GM19240 (cell line): ENCODE measurements at regions not wholly inside any gene's neighbourhood (a gene's known extent, or its start where the extent isn't known, plus 50 kb on each side); places are given as distances from the start of the nearest gene placed in this dataset.

Experiments used
- DNase-seq: peaks from one replicate; pipeline ENCODE4 v3.0.0; 2011; ENCODE audit warnings: low spot score; ENCODE audit not compliant: insufficient read length

GRCh38 chr15:46518381-46518780 lies 883.6 kb downstream of the SQOR start:
- DNase-seq, result no peak

GRCh38 chr15:46523701-46524100 lies 888.9 kb downstream of the SQOR start:
- no peak for DNase-seq

- DNase-seq, result no peak
These were observed 891.3 kb downstream of the SQOR start for GRCh38 chr15:46525984-46526725.

GRCh38 chr15:46526726-46527110 lies 891.9 kb downstream of the SQOR start:
- DNase-seq, result no peak

- no peak for DNase-seq
These were observed 908.8 kb downstream of the SQOR start for GRCh38 chr15:46543626-46544025.

GRCh38 chr15:46548989-46549388 lies 914.2 kb downstream of the SQOR start:
- DNase-seq, result no peak

GRCh38 chr15:46552316-46552715 lies 917.5 kb downstream of the SQOR start:
- no peak for DNase-seq

- no peak for DNase-seq
These were observed 920.7 kb downstream of the SQOR start for GRCh38 chr15:46555547-46555946.

GRCh38 chr15:46556010-46556409 lies 921.2 kb downstream of the SQOR start:
- DNase-seq, result no peak

GRCh38 chr15:46556559-46557379 lies 921.9 kb downstream of the SQOR start:
- no peak for DNase-seq

- no peak for DNase-seq
These were observed 933.1 kb downstream of the SQOR start for GRCh38 chr15:46567968-46568367.

- DNase-seq, result no peak
These were observed 935.0 kb downstream of the SQOR start for GRCh38 chr15:46569781-46570180.

- no peak for DNase-seq
These were observed 942.0 kb downstream of the SQOR start for GRCh38 chr15:46576646-46577395.

- DNase-seq, result no peak
These were observed 942.9 kb downstream of the SQOR start for GRCh38 chr15:46577767-46578166.

GRCh38 chr15:46580487-46580886 lies 945.7 kb downstream of the SQOR start:
- DNase-seq, result no peak

GRCh38 chr15:46580924-46581323 lies 946.1 kb downstream of the SQOR start:
- DNase-seq, result no peak

- DNase-seq, result no peak
These were observed 954.3 kb downstream of the SQOR start for GRCh38 chr15:46589088-46589487.

GRCh38 chr15:46591462-46591861 lies 956.6 kb downstream of the SQOR start:
- no peak for DNase-seq

GRCh38 chr15:46595016-46595415 lies 960.2 kb downstream of the SQOR start:
- no peak for DNase-seq

GRCh38 chr15:46607077-46607476 lies 972.2 kb downstream of the SQOR start:
- no peak for DNase-seq

- no peak for DNase-seq
These were observed 981.2 kb downstream of the SQOR start for GRCh38 chr15:46616033-46616432.

- no peak for DNase-seq
These were observed 982.7 kb downstream of the SQOR start for GRCh38 chr15:46617507-46617906.
